Trophoblast cell (in vitro differentiated cells and primary cell): ENCODE measurements at regions not wholly inside any gene's neighbourhood (a gene's known extent, or its start where the extent isn't known, plus 50 kb on each side); places are given as distances from the start of the nearest gene placed in this dataset.

ENCODE experiments used
- DNase-seq, 2 donors: peaks; one replicate each; pipeline ENCODE4 v3.0.0-alpha.2; 2016
- H2AFZ ChIP-seq: 2 replicates; pipeline ENCODE4 v1.6.1; 2013; ENCODE audit warnings: low read length, moderate library complexity, mild to moderate bottlenecking; ENCODE audit not compliant: insufficient read depth, poor library complexity
- H2AK5ac ChIP-seq: 2 replicates; pipeline ENCODE4 v1.6.1; 2013; ENCODE audit warnings: mild to moderate bottlenecking, low read length
- H2BK120ac ChIP-seq: 2 replicates; pipeline ENCODE4 v1.6.1; 2013; ENCODE audit warnings: low read length, mild to moderate bottlenecking, moderate library complexity; ENCODE audit not compliant: insufficient read depth, poor library complexity
- H2BK12ac ChIP-seq: 2 replicates; pipeline ENCODE4 v1.6.1; 2013; ENCODE audit warnings: mild to moderate bottlenecking, low read length, moderate library complexity
- H2BK5ac ChIP-seq: 2 replicates; pipeline ENCODE4 v1.6.1; 2013; ENCODE audit warnings: low read length, low read depth, moderate library complexity, mild to moderate bottlenecking; ENCODE audit not compliant: poor library complexity
- H3K14ac ChIP-seq: 2 replicates; pipeline ENCODE4 v1.6.1; 2013; ENCODE audit warnings: mild to moderate bottlenecking, low read length
- H3K18ac ChIP-seq: 2 replicates; pipeline ENCODE4 v1.6.1; 2013; ENCODE audit warnings: mild to moderate bottlenecking, low read length
- H3K23ac ChIP-seq: 2 replicates; pipeline ENCODE4 v1.6.1; 2013; ENCODE audit warnings: low read length
- H3K27ac ChIP-seq: 2 replicates; pipeline ENCODE4 v1.5.1; 2013; ENCODE audit warnings: low read depth, mild to moderate bottlenecking, inconsistent platforms, low read length, moderate library complexity
- H3K27me3 ChIP-seq: 2 replicates; pipeline ENCODE4 v1.6.1; 2013; ENCODE audit warnings: inconsistent platforms, mild to moderate bottlenecking, low read length, moderate library complexity; ENCODE audit not compliant: insufficient read depth
- H3K36me3 ChIP-seq, 2 experiments: 1 replicate in 1 of 2; 2 replicates in 1 of 2; pipeline ENCODE4 v1.6.1; 2013; ENCODE audit warnings: low read length in 2 of 2, mild to moderate bottlenecking in 2 of 2, moderate library complexity in 1 of 2; ENCODE audit not compliant: insufficient read depth in 2 of 2, control insufficient read depth in 1 of 2
- H3K4ac ChIP-seq: 2 replicates; pipeline ENCODE4 v1.6.1; 2013; ENCODE audit warnings: low read depth, mild to moderate bottlenecking, low read length, moderate library complexity
- H3K4me1 ChIP-seq, 2 experiments: 1 replicate in 1 of 2; 2 replicates in 1 of 2; pipeline ENCODE4 v1.6.1; 2013; ENCODE audit warnings: low read length in 2 of 2, mild to moderate bottlenecking in 2 of 2, moderate library complexity in 1 of 2; ENCODE audit not compliant: insufficient read depth in 2 of 2, control insufficient read depth in 1 of 2
- H3K4me2 ChIP-seq: 2 replicates; pipeline ENCODE4 v1.6.1; 2013; ENCODE audit warnings: inconsistent platforms, mild to moderate bottlenecking, low read length, moderate library complexity
- H3K4me3 ChIP-seq: 2 replicates; pipeline ENCODE4 v1.5.1; 2013; ENCODE audit warnings: mild to moderate bottlenecking, low read depth, low read length, inconsistent platforms
- H3K79me1 ChIP-seq: one replicate; pipeline ENCODE4 v1.6.1; 2013; ENCODE audit warnings: low read length
- H3K79me2 ChIP-seq: 2 replicates; pipeline ENCODE4 v1.6.1; 2013; ENCODE audit warnings: low read length, mild to moderate bottlenecking; ENCODE audit not compliant: control insufficient read depth, insufficient read depth, poor library complexity
- H3K9ac ChIP-seq: 2 replicates; pipeline ENCODE4 v1.6.1; 2013; ENCODE audit warnings: mild to moderate bottlenecking, low read length
- H3K9me3 ChIP-seq: 2 replicates; pipeline ENCODE4 v1.6.1; 2013; ENCODE audit warnings: low read depth, mild to moderate bottlenecking, control low read depth, inconsistent platforms, low read length; ENCODE audit not compliant: insufficient read depth
- H4K12ac ChIP-seq: 2 replicates; pipeline ENCODE4 v1.6.1; 2013; ENCODE audit warnings: low read depth, mild to moderate bottlenecking, low read length, moderate library complexity
- H4K8ac ChIP-seq: 2 replicates; pipeline ENCODE4 v1.6.1; 2013; ENCODE audit warnings: low read depth, mild to moderate bottlenecking, low read length, moderate library complexity
- H4K91ac ChIP-seq: one replicate; pipeline ENCODE4 v1.6.1; 2013; ENCODE audit warnings: low read depth, mild to moderate bottlenecking, low read length, moderate library complexity
- WGBS: extraction: QIAGEN DNeasy Blood & Tissue Kit; methylation state at CpG from one replicate; pipeline ENCODE4 v1.1.7; 2013; ENCODE audit warnings: missing lambda C conversion rate; ENCODE audit not compliant: insufficient read length, insufficient coverage; ENCODE audit errors: extremely low coverage; 5-methylcytosine and 5-hydroxymethylcytosine counted together

DNA sequence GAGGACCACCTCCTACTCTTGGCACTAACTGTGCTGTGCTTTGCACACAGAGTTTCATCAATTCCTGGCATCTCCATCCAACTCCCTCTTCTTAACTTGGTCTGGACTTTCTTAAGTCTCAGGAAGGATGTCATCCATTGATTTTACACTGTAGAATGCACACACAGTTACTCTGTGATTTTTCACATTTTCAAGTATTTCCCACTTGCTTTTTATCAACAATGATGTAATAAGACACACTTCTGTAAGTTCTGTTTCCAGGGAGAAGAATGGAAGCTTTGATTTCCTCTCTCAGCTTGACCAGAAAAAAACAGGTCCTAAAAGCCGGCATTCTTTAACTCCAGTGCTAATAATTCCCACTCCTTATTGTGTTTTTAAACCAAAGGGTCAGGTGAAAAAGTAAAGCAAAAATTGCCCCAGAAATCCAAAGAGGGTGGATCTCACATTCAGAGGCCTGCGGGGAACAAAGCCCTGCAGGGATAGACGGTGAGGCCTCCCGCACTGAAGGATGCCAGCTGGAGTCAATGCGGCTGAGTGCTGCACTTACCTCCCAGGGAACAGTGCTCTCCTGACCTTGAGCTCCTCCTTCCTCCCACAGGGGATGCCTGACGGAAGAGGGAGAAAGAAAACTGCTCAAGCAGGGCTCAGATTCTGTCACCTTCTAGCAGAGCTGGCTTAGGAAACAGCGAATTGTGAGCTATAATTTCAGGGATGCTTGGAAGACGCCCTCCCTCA is 83.1 kb downstream of the PDCL3 start:
- WGBS, result no CpG with 5 or more reads among the region's 8 CpGs
- no peak overlapping the region for H3K9ac ChIP-seq
- DNase-seq, result no peak
- H3K4me3 ChIP-seq, result no peak overlapping the region
- no peaks in the 10 kb centered on the region for H3K79me1 ChIP-seq
- H3K23ac ChIP-seq, result no peak overlapping the region
- peaks cover 7% of the 10 kb centered on the region for H3K9me3 ChIP-seq
- no peak overlapping the region for H2AFZ ChIP-seq
- no peaks in the 10 kb centered on the region for H3K4me1 ChIP-seq
- no peak overlapping the region for H2BK120ac ChIP-seq
- no peaks in the 10 kb centered on the region for H3K36me3 ChIP-seq
- H3K4me2 ChIP-seq, result no peak overlapping the region
- H4K8ac ChIP-seq, result no peak overlapping the region
- no peak overlapping the region for H4K12ac ChIP-seq
- no peak overlapping the region for H2BK5ac ChIP-seq
- no peak overlapping the region for H3K27ac ChIP-seq
- no peak overlapping the region for H2AK5ac ChIP-seq
- H3K79me2 ChIP-seq, result no peaks in the 10 kb centered on the region
- no peak overlapping the region for H3K14ac ChIP-seq
- H4K91ac ChIP-seq, result no peak overlapping the region
- no peak overlapping the region for H3K4ac ChIP-seq
- no peak overlapping the region for H3K18ac ChIP-seq
- no peak overlapping the region for H2BK12ac ChIP-seq
- H3K27me3 ChIP-seq, result no peaks in the 10 kb centered on the region

DNA sequence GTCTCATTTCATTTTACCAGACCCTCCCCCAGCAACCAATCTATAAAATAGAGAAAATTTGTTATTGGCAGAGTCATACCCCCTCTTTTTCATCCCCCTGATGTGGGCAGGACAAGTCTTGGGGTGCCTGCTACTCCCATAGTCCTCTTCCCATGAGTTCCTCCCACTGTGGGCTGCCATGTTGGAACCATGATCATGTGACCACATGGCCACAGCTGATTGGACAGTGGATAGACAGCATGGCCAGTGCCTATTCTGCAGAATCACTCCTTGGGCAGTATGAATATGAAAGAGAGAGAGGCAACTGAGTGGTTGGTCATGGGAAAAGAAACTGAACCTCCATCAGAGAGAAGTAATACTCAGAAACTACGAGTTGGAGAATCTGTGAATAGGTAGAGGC is 84.9 kb downstream of the PDCL3 start:
- no peak overlapping the region for H3K4ac ChIP-seq
- H2BK120ac ChIP-seq, result no peak overlapping the region
- H3K27me3 ChIP-seq, result no peaks in the 10 kb centered on the region
- H3K27ac ChIP-seq, result no peak overlapping the region
- H3K4me2 ChIP-seq, result no peak overlapping the region
- H3K18ac ChIP-seq, result no peak overlapping the region
- H3K4me3 ChIP-seq, result no peak overlapping the region
- no peak overlapping the region for H3K14ac ChIP-seq
- no peaks in the 10 kb centered on the region for H3K79me1 ChIP-seq
- H3K79me2 ChIP-seq, result no peaks in the 10 kb centered on the region
- no peak overlapping the region for H2AK5ac ChIP-seq
- H2BK5ac ChIP-seq, result no peak overlapping the region
- no peak overlapping the region for H3K23ac ChIP-seq
- peaks cover 3% of the 10 kb centered on the region for H3K9me3 ChIP-seq
- H4K91ac ChIP-seq, result no peak overlapping the region
- no peak overlapping the region for H3K9ac ChIP-seq
- no peak overlapping the region for H4K12ac ChIP-seq
- no peak overlapping the region for H2BK12ac ChIP-seq
- no peak overlapping the region for H4K8ac ChIP-seq
- no CpG with 5 or more reads among the region's 1 CpG for WGBS
- H3K4me1 ChIP-seq, result no peaks in the 10 kb centered on the region
- H2AFZ ChIP-seq, result no peak overlapping the region
- no peaks in the 10 kb centered on the region for H3K36me3 ChIP-seq
- no peak for DNase-seq

DNA sequence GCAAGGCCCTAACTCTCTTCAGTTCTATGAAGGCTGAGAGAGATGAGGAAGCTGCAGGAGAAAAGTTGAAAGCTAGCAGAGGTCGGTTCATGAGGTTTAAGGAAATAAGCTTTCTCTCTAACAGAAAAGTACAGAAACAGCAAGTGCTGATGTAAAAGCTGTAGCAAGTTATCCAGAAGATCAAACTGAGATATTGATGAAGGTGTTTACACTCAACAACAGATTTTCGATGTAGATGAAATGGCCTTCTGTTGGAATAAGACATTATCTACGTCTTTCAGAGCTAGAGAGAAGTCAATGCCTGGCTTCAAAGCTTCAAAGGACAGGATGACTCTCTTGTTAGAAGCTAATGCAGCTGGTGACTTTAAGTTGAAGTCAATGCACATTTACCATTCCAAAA is 87.4 kb downstream of the PDCL3 start:
- Histone ChIP-seq H4K12ac (no peak overlapping the region), H3K27ac (no peak overlapping the region), H3K9ac (no peak overlapping the region), H3K27me3 (no peaks in the 10 kb centered on the region), H2AK5ac (no peak overlapping the region), H2BK5ac (no peak overlapping the region), H3K79me1 (no peaks in the 10 kb centered on the region), H3K23ac (no peak overlapping the region), H3K4ac (no peak overlapping the region), H3K4me1 (no peaks in the 10 kb centered on the region), H3K9me3 (peaks cover 3% of the 10 kb centered on the region), H2BK120ac (no peak overlapping the region), H3K79me2 (no peaks in the 10 kb centered on the region), H2AFZ (no peak overlapping the region), H4K8ac (no peak overlapping the region), H3K36me3 (no peaks in the 10 kb centered on the region), H3K4me3 (no peak overlapping the region), H3K14ac (no peak overlapping the region), H2BK12ac (no peak overlapping the region), H3K4me2 (no peak overlapping the region), H4K91ac (no peak overlapping the region), H3K18ac (no peak overlapping the region)
- no CpG with 5 or more reads among the region's 3 CpGs for WGBS
- DNase-seq, result no peak

DNA sequence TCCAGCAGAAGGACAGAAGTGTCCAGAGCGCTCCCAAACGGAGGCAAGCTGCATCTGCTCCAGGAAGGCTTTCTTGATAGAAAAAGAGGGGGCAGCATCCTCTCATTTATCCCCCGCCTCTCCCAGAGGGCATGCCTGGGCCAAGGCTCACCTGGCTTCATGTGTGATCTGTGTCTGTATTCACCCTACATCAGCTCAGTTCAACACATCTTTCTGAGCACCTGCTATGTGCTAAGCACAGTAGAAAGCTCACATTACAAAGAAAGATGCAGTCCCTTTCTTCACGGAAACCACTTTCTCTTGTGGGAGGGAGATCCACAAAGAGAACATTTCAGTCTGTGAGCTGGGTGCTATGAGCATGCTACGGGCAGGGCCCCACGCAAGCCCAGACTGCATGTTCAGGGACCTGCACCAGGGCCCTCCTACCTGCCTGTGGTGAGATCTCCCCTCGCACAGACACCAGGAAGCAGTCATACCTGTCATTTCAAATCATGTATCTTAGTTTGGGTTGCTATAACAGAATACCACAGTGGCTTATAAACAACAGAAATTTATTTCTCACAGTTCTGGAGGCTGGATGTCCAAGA is 90.7 kb downstream of the PDCL3 start:
- no CpG with 5 or more reads among the region's 7 CpGs for WGBS
- no peak overlapping the region for H3K23ac ChIP-seq
- H3K4me1 ChIP-seq, result peaks cover 0 to 5% of the 10 kb centered on the region in 2 experiments
- H2BK5ac ChIP-seq, result no peak overlapping the region
- no peak overlapping the region for H3K4me2 ChIP-seq
- no peak overlapping the region for H2AK5ac ChIP-seq
- H2BK120ac ChIP-seq, result no peak overlapping the region
- no peaks in the 10 kb centered on the region for H3K79me1 ChIP-seq
- no peaks in the 10 kb centered on the region for H3K9me3 ChIP-seq
- no peak overlapping the region for H4K91ac ChIP-seq
- H3K27me3 ChIP-seq, result no peaks in the 10 kb centered on the region
- no peak overlapping the region for H2AFZ ChIP-seq
- no peak overlapping the region for H3K9ac ChIP-seq
- H3K4ac ChIP-seq, result no peak overlapping the region
- H2BK12ac ChIP-seq, result no peak overlapping the region
- H4K8ac ChIP-seq, result no peak overlapping the region
- H3K4me3 ChIP-seq, result no peak overlapping the region
- no peaks in the 10 kb centered on the region for H3K79me2 ChIP-seq
- H3K27ac ChIP-seq, result no peak overlapping the region
- H4K12ac ChIP-seq, result no peak overlapping the region
- no peak overlapping the region for H3K18ac ChIP-seq
- no peak overlapping the region for H3K14ac ChIP-seq
- DNase-seq, result no peak
- no peaks in the 10 kb centered on the region for H3K36me3 ChIP-seq
